A673 (cell line): ENCODE measurements at regions not wholly inside any gene's neighbourhood (a gene's known extent, or its start where the extent isn't known, plus 50 kb on each side); places are given as distances from the start of the nearest gene placed in this dataset.
A peak's percentile ranks its signal among the peaks of the same experiment; 100 is the strongest.
"Not testable (repeated sequence)": the region's sequence is repeated elsewhere in the genome, so short reads cannot be mapped to it uniquely, and the experiment has no call there.

ENCODE experiments used
- BruUV-seq: library from RNA; stranded (reverse); fragments of 400-500 nt; replicated peaks from 2 replicates; lab custom pipeline; 2021; lab: Mats Ljungman, UMichigan
- CTCF ChIA-PET: fragments of 300-600 bp; sonication (Branson Sonifier 250); formaldehyde crosslinking; loops from one replicate; lab custom pipeline; 2022; ENCODE audit warnings: antibody characterized with exemption; lab: Charles Lee
- POLR2A ChIA-PET: fragments of 300-600 bp; sonication (Branson Sonifier 250); formaldehyde crosslinking; loops from one replicate; lab custom pipeline; 2022; ENCODE audit warnings: antibody characterized with exemption; ENCODE audit not compliant: low non-redundant PET; lab: Charles Lee
- DNase-seq: peaks from one replicate; pipeline ENCODE4 v3.0.0-alpha.2; 2015; ENCODE audit warnings: low spot score
- H3K27ac ChIP-seq: fragments of 200-600 bp; sonication (generic); 2 replicates; pipeline ENCODE4 v1.5.1; 2016; ENCODE audit warnings: mixed run types, low read depth, mild to moderate bottlenecking, mixed read lengths, antibody characterized with exemption, low read length; ENCODE audit not compliant: poor library complexity, severe bottlenecking
- H3K27me3 ChIP-seq: fragments of 200-600 bp; sonication (generic); replicated peaks from 2 replicates; pipeline ENCODE4 v1.6.1; 2017; ENCODE audit warnings: mixed run types, low read depth, mild to moderate bottlenecking, mixed read lengths, antibody characterized with exemption, low read length; ENCODE audit not compliant: insufficient read depth, poor library complexity
- H3K36me3 ChIP-seq: fragments of 200-600 bp; sonication (generic); 2 replicates; pipeline ENCODE4 v1.6.1; 2016; ENCODE audit warnings: mixed run types, mild to moderate bottlenecking, mixed read lengths, antibody characterized with exemption, low read length; ENCODE audit not compliant: insufficient read depth, poor library complexity, severe bottlenecking
- H3K4me1 ChIP-seq: fragments of 200-600 bp; sonication (generic); 2 replicates; pipeline ENCODE4 v1.6.1; 2017; ENCODE audit warnings: mixed run types, mild to moderate bottlenecking, mixed read lengths, antibody characterized with exemption, low read length; ENCODE audit not compliant: insufficient read depth, poor library complexity, severe bottlenecking
- H3K4me3 ChIP-seq: fragments of 200-600 bp; sonication (generic); 2 replicates; pipeline ENCODE4 v1.5.1; 2016; ENCODE audit warnings: low read depth, mixed run types, mild to moderate bottlenecking, mixed read lengths, low read length; ENCODE audit not compliant: poor library complexity, severe bottlenecking
- H3K9me3 ChIP-seq: fragments of 200-600 bp; sonication (generic); 2 replicates; pipeline ENCODE4 v1.6.1; 2016; ENCODE audit warnings: mixed run types, low read depth, mild to moderate bottlenecking, mixed read lengths, antibody characterized with exemption, low read length; ENCODE audit not compliant: poor library complexity, severe bottlenecking
- EZH2 ChIP-seq: fragments of 200-600 bp; sonication (generic); IDR thresholded peaks from 2 replicates; pipeline ENCODE4 v1.6.1; 2017; ENCODE audit warnings: borderline replicate concordance, low read depth, mild to moderate bottlenecking, mixed read lengths, antibody characterized with exemption, low read length; ENCODE audit not compliant: poor library complexity, severe bottlenecking
- intact Hi-C: fragments of 100-400 bp; cut with micrococcal nuclease; formaldehyde crosslinking; loops from one replicate; pipeline ENCODE4 v1.10.0; 2022; ENCODE audit not compliant: unreplicated experiment
- TF ChIP-seq, protein P1 (sequence below): fragments of 300-800, 200-600 bp; sonication (generic); conservative IDR thresholded peaks from 2 replicates; pipeline ENCODE4 v1.5.1; 2017; ENCODE audit warnings: low read depth, mild to moderate bottlenecking, antibody characterized with exemption, low read length, moderate library complexity, mixed read lengths

DNA sequence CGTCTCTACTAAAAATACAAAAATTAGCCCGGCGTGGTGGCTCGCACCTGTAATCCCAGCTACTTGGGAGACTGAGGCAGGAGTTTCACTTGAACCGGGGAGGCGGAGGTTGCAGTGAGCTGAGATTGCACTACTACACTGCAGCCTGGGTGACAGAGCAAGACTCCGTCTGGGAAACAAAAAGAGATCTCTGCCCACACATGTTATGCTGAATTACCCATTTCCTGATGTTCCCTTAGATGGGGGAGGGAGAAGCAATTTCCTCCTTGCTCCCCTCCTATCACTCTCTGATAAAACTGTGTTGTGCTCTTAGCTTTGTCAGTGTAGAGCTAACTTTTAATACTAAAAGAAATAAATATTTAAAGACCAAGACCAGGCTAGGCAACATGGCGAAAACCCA lies 102.5 kb downstream of the LARP7 start:
- Histone ChIP-seq H3K36me3 (no peaks in the 10 kb centered on the region), H3K27ac (no peak overlapping the region), H3K4me1 (peaks cover 12% of the 10 kb centered on the region), H3K9me3 (no peaks in the 10 kb centered on the region), H3K27me3 (no peaks in the 10 kb centered on the region), H3K4me3 (no peak overlapping the region)
- BruUV-seq = no TSS peak
- no peak for TF ChIP-seq EZH2
- TF ChIP-seq, protein P1, sequence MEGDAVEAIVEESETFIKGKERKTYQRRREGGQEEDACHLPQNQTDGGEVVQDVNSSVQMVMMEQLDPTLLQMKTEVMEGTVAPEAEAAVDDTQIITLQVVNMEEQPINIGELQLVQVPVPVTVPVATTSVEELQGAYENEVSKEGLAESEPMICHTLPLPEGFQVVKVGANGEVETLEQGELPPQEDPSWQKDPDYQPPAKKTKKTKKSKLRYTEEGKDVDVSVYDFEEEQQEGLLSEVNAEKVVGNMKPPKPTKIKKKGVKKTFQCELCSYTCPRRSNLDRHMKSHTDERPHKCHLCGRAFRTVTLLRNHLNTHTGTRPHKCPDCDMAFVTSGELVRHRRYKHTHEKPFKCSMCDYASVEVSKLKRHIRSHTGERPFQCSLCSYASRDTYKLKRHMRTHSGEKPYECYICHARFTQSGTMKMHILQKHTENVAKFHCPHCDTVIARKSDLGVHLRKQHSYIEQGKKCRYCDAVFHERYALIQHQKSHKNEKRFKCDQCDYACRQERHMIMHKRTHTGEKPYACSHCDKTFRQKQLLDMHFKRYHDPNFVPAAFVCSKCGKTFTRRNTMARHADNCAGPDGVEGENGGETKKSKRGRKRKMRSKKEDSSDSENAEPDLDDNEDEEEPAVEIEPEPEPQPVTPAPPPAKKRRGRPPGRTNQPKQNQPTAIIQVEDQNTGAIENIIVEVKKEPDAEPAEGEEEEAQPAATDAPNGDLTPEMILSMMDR = no peak
- ChIA-PET POLR2A (no interaction called here), CTCF (no interaction called here)
- DNase-seq = peak; percentile 61
- intact Hi-C loops = no loop called here

DNA sequence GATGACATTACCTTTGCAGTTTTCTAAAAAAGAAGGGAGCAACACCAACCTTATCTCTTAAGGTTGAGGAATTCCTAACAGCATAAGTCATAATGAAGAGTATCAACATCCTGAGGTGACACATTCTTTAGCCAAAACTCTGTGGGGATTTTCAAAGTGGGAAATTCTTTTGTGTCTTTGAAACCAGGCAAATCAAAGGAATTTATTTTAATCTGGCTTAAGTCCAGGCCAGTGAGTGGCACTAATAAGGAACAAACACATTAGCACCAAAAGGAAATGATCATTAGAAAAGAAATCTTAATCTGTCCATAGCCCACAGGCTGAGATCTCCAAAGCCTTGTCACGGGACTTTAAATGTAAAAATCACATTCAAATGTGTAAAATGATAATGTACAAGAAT lies 110.1 kb downstream of the LARP7 start:
- Histone ChIP-seq H3K4me3 (no peak overlapping the region), H3K27me3 (no peaks in the 10 kb centered on the region), H3K4me1 (peaks cover 18% of the 10 kb centered on the region), H3K9me3 (no peaks in the 10 kb centered on the region), H3K36me3 (no peaks in the 10 kb centered on the region), H3K27ac (no peak overlapping the region)
- DNase-seq = peak; percentile 75
- BruUV-seq = no TSS peak
- ChIA-PET CTCF (no interaction called here), POLR2A (interaction anchor here (0.7 kb wide), 1 partner anchor 92 kb away, joined by 5 read pairs; no protein-coding TSS in a partner anchor)
- intact Hi-C loops = no loop called here
- no peak for TF ChIP-seq EZH2
- TF ChIP-seq, protein P1 = no peak

DNA sequence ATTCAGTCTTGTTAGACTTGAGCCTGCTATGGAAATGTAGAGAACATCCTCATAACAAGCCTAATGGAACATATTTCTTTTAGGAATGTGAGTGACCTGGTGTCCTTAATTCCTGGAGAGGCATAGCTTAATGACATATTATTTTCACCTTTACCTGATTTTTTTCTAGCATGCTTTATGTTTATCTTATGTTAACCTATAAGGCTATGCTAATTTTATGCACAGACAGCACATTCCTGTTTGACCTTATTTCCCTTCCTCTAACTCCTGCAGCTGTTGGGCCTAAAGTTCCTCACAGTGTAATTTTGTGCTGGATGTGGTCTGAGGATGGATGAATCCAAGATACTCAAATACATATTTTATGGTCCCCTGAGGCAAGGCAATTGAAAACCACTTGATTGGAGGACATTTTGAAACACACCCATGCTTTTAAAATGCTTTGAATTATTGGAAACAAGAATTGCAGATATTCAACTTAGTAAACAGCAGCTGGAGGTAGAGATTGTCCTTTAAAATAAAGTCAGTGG lies 111.5 kb downstream of the LARP7 start:
- Histone ChIP-seq H3K27me3 (no peaks in the 10 kb centered on the region), H3K27ac (no peak overlapping the region), H3K4me3 (no peak overlapping the region), H3K36me3 (no peaks in the 10 kb centered on the region), H3K9me3 (no peaks in the 10 kb centered on the region), H3K4me1 (peaks cover 18% of the 10 kb centered on the region)
- CTCF ChIA-PET = no interaction called here
- no peak for DNase-seq
- intact Hi-C loops = no loop called here
- no TSS peak for BruUV-seq
- POLR2A ChIA-PET = no interaction called here
- TF ChIP-seq, protein P1 = no peak
- TF ChIP-seq EZH2 = no peak

DNA sequence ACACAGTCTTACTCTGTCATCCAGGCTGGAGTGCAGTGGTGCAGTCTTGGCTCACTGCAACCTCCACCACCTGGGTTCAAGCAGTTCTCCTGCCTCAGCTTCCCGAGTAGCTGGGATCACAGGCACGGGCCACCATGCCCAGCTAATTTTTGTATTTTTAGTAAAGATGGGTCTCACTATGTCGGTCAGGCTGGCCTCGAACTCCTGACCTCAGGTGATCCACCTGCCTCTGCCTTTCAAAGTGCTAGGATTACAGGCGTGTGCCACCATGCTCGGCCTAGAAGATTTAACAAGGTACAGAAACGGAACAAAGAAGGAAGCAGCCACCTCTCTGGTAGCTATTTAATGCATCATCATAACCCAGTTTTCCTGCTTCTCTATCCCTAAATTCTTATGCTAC lies 113.8 kb downstream of the LARP7 start:
- DNase-seq, BruUV-seq, CTCF ChIA-PET, H3K36me3 ChIP-seq, H3K27ac ChIP-seq, H3K9me3 ChIP-seq, H3K27me3 ChIP-seq, H3K4me3 ChIP-seq, POLR2A ChIA-PET, intact Hi-C loops: not testable (repeated sequence)
- peaks cover 18% of the 10 kb centered on the region for H3K4me1 ChIP-seq
